Natural killer cell treated with Interleukin-12 subunit alpha and Interleukin-12 subunit beta and Interleukin-15 and Interleukin-18, amount 100 ng/mL, for 72 hours (primary cell): ENCODE measurements at regions not wholly inside any gene's neighbourhood (a gene's known extent, or its start where the extent isn't known, plus 50 kb on each side); places are given as distances from the start of the nearest gene placed in this dataset.

Source experiments
- ATAC-seq, 2 donors: fragments of 150-1000 bp; cut with Tn5 transposase in 1 of 2; sonication (Bioruptor Pico), chemical (Tn5 transposase) in 1 of 2; 2 replicates each; pipeline ENCODE4 v1.10.0; 2021
- DNase-seq: peaks from one replicate; pipeline ENCODE4 v3.0.0; 2022; ENCODE audit warnings: low spot score
- H3K27ac Mint-ChIP-seq, 2 donors: 1 replicate in 1 of 2; 2 replicates in 1 of 2; pipeline ENCODE4 v1.8.0; 2022; ENCODE audit warnings: mixed read lengths in 2 of 2, mild to moderate bottlenecking in 1 of 2, moderate library complexity in 1 of 2
- H3K27me3 Mint-ChIP-seq, 2 donors: 1 replicate in 1 of 2; 2 replicates in 1 of 2; pipeline ENCODE4 v1.8.0; 2022; ENCODE audit warnings: mixed read lengths in 2 of 2
- H3K36me3 Mint-ChIP-seq: one replicate; pipeline ENCODE4 v1.8.0; 2022; ENCODE audit warnings: mixed read lengths
- H3K4me1 Mint-ChIP-seq, 2 donors: 1 replicate in 1 of 2; 2 replicates in 1 of 2; pipeline ENCODE4 v1.8.0; 2022; ENCODE audit warnings: low read depth in 2 of 2, mixed read lengths in 2 of 2, mild to moderate bottlenecking in 1 of 2
- H3K4me3 Mint-ChIP-seq: one replicate; pipeline ENCODE4 v1.8.0; 2022; ENCODE audit warnings: mixed read lengths
- H3K9me3 Mint-ChIP-seq: 2 replicates; pipeline ENCODE4 v1.8.0; 2022; ENCODE audit warnings: mixed read lengths

DNA sequence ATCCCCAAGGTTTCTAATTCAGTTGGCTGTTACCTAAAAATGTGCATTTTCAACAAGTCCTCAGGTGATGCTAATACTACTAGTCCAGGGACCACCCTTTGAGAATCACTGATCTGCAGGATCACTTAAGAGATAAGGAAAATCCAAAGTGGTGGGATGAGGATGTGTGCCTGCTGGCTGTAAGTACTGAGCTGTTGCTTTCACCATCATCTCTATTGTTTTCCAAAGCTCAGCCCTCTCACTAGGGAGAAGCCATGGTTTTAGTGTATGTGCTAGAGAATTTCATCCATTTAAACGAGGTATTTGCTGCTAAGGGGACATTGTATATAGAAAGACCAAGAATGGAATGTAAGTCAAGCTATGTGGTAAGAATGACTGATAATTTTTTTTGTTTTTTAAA lies 202.3 kb downstream of the KIF21A start:
- Mint-ChIP-seq H3K27me3 (peaks cover 0 to 8% of the 10 kb centered on the region in 2 donors), H3K27ac (no peak overlapping the region), H3K36me3 (no peaks in the 10 kb centered on the region), H3K9me3 (no peaks in the 10 kb centered on the region), H3K4me3 (no peak overlapping the region), H3K4me1 (no peaks in the 10 kb centered on the region)
- DNase-seq = no peak
- ATAC-seq = no peak

DNA sequence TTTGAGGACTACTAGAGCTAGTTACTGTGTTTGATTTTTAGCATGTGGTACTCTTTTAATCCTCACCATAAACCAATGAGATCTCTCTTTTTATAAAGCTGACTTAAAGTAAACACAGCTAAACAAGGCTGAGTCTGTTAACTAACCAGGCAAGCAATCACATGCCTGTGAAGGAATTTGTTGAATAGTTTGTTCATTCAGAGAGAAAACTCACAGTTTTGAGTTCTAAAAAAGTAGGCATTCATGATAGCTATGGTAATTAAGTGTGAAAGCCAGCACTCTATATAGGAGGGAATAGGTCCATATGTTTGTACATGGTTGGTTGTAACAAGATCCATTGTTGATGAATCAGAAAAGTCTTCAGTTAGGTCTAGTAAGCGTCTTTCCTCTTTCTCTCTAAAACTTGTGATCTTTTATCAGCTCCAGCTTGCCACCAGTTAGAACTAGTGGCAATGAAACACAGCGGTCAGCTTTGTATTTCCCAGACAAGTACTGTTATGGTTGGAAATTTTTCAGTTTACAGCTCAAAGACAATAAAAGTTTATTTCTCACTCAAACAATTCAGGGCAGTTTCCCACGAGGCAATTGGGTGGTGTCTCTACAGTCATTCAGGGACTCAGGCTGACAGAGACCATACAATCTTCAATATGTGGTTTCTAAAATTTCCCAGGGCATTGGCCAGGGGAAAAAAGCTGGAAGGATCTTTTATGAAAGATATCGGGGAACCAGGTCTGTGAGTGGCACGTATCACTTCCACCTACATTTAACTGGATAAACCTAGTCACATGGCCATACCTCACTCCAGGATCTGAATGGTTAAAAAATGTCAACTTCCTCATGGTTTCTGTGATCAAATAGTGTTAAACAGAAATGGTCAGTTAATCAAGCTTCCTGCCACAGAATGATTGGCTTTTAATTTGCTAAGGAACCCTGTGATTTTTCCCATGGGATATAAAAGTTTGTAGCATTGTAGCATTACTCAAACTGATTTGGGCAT lies 203.1 kb downstream of the KIF21A start:
- H3K4me3 Mint-ChIP-seq = no peak overlapping the region
- DNase-seq (no peak), ATAC-seq (no peak)
- no peaks in the 10 kb centered on the region for H3K9me3 Mint-ChIP-seq
- no peak overlapping the region for H3K27ac Mint-ChIP-seq
- no peaks in the 10 kb centered on the region for H3K36me3 Mint-ChIP-seq
- no peaks in the 10 kb centered on the region for H3K4me1 Mint-ChIP-seq
- peaks cover 0 to 7% of the 10 kb centered on the region in 2 donors for H3K27me3 Mint-ChIP-seq

DNA sequence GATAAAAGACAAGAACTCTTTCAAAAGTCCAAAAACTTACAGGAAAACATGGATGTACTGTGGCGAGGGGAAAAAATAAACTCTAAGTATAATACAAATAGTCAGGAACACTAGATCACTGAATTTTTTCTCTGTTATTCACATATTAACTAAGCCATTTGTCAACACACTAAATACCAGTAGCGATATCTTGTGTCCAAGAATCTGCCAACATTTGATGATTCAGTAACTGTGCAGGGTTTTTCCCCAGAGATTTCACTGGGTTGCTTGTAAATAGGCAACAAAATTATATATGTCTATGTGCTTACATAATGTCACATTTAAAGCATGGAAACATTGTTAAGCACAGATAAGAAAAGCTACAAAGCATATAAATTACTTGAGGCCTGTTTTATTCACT lies 205.9 kb downstream of the KIF21A start:
- Mint-ChIP-seq H3K27me3 (no peaks in the 10 kb centered on the region), H3K4me3 (no peak overlapping the region), H3K4me1 (no peaks in the 10 kb centered on the region), H3K36me3 (no peaks in the 10 kb centered on the region), H3K27ac (no peak overlapping the region), H3K9me3 (no peaks in the 10 kb centered on the region)
- no peak for DNase-seq
- no peak for ATAC-seq

DNA sequence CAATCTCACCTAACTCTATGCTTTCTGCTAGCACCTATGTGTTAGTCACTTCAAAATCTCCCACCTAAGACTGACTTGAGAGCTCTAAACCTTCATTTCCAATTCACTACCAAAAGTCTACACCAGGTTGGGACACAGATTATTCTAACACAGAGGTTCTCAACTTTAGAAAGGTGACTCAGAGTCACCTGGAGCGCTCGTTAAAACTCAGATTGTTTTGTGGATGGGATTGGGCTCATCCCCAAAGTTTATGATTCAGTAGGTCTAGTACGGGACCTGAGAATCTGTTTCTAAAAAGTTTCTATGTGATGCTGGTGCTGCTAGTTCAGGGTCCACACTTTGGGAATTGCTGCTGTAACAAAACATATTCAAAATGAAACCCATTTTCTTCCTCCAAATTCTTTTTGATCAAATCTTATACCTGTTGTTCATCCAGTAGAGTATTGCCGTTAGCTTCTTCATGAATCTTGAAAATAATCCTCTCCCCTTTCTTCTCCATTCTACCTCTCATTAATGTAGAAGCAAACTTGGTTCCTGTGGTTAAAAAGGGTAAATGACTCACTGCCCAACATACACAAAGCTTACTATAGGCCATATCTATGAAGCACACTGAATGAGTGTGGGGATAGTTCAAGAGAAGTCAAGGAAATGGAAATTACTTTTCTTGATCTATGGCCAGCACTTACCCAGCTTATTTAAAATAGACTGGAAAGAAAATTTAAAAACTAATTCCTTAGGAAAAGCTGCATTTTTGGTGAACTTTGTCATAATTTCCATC lies 206.7 kb downstream of the KIF21A start:
- Mint-ChIP-seq H3K4me1 (no peaks in the 10 kb centered on the region), H3K36me3 (no peaks in the 10 kb centered on the region), H3K27me3 (no peaks in the 10 kb centered on the region), H3K4me3 (no peak overlapping the region), H3K9me3 (no peaks in the 10 kb centered on the region), H3K27ac (no peak overlapping the region)
- ATAC-seq (no peak), DNase-seq (no peak)

DNA sequence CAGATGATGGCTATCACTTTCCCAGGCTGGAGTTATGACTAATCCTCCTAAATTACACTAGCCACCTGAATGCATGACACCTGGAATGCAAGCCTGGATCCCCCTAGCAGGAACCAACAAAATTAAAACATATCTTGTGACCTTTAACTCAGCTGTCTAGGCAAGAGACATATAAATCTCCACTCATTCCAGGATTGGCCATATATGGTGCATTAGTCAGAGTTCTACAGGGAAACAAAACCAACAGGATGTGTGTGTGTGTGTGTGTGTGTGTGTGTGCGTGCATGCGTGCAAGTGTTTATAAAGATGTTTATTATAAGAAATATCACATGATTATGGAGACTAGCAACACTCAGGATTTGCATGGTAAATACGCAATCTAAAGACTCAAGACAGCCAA lies 212.8 kb downstream of the KIF21A start:
- Mint-ChIP-seq H3K4me3 (no peak overlapping the region), H3K4me1 (no peaks in the 10 kb centered on the region), H3K9me3 (peaks cover 9% of the 10 kb centered on the region), H3K27ac (no peak overlapping the region), H3K27me3 (no peaks in the 10 kb centered on the region), H3K36me3 (no peaks in the 10 kb centered on the region)
- DNase-seq (no peak), ATAC-seq (no peak)

DNA sequence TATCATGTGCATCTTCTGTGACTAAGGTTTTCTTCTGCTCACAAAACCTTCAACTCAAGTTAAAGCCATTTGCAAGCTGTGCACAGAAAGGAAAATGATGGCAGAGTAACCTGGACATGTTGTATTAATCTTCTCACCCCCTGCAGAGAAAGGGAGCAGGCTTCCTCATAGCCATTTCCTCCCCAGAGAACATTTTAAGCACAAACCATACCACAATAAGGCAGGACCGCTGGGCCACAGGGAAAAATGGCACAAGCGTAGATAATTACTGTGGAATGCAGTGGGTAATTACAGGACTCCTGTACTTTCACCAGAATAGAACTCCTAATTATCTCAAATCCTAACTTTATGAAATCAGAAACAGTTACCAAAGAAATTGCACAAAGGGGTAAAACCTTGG lies 215.7 kb downstream of the KIF21A start:
- no peaks in the 10 kb centered on the region for H3K27me3 Mint-ChIP-seq
- H3K4me1 Mint-ChIP-seq = no peaks in the 10 kb centered on the region
- DNase-seq (no peak), ATAC-seq (no peak)
- H3K36me3 Mint-ChIP-seq = no peaks in the 10 kb centered on the region
- peaks cover 13% of the 10 kb centered on the region for H3K9me3 Mint-ChIP-seq
- no peak overlapping the region for H3K27ac Mint-ChIP-seq
- H3K4me3 Mint-ChIP-seq = no peak overlapping the region

DNA sequence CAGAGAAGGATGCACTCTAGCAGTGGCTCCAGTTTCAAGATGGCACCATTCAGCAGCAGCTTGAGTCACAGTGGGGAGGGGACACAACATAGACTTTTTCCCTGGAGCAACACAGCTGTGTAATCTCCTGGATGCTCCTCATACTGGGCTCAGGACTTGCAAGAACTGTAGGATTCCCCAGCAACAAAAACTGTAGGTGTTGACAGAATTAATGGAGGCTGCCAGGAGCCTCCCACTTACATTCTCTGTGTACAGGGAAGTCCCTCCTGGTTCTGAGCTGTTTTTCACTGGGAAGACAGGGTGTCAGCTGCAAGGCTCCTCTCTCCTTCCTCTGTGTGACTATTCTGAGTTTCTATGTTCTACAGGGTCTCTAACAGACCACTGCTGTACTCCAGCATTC lies 217.9 kb downstream of the KIF21A start:
- Mint-ChIP-seq H3K4me1 (no peaks in the 10 kb centered on the region), H3K9me3 (peaks cover 7% of the 10 kb centered on the region), H3K36me3 (no peaks in the 10 kb centered on the region), H3K4me3 (no peak overlapping the region), H3K27ac (no peak overlapping the region), H3K27me3 (no peaks in the 10 kb centered on the region)
- DNase-seq (no peak), ATAC-seq (no peak)

DNA sequence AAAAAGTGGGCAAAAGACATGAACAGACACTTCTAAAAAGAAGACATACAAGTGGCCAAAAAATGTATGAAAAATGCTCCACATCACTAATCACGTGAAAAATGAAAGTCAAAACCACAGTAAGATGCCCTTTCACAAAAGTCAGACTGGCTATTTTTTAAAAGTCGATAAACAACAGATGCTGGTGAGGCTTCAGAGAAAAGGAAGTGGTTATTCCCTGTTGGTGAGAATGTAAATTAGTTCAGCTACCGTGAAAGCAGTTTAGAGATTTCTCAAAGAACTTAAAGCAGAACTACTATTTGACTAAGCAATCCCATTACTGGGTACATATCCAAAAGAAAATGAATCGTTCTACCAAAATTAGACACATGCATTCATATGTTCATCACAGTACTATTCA lies 237.0 kb downstream of the KIF21A start:
- Mint-ChIP-seq H3K27me3 (no peaks in the 10 kb centered on the region), H3K36me3 (no peaks in the 10 kb centered on the region), H3K4me1 (no peaks in the 10 kb centered on the region), H3K4me3 (no peak overlapping the region), H3K9me3 (peaks cover 18% of the 10 kb centered on the region), H3K27ac (no peak overlapping the region)
- DNase-seq (no peak), ATAC-seq (no peak)

DNA sequence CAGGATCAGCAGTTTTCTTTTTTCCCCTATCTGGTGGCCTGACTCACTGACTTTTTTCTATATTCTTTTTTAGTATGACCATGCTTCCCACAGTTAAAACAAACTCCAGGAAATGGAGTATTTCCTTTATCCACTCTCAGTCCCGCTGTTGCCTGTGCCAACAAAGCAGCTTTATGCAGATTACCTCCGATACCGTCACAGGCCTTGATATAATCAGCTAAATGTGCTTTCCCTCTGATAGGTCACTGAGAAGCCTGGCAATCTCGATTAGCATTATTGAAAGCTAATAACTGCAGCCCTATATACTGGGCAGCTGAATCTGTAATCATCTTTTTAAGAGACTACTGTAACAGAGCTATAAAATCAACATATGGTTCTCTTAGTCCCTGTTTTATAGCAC lies 243.6 kb downstream of the KIF21A start:
- ATAC-seq = no peak
- Mint-ChIP-seq H3K27ac (no peak overlapping the region), H3K9me3 (peaks cover 16% of the 10 kb centered on the region), H3K4me1 (no peaks in the 10 kb centered on the region), H3K4me3 (no peak overlapping the region), H3K36me3 (peaks cover 4% of the 10 kb centered on the region), H3K27me3 (no peaks in the 10 kb centered on the region)
- DNase-seq = no peak

DNA sequence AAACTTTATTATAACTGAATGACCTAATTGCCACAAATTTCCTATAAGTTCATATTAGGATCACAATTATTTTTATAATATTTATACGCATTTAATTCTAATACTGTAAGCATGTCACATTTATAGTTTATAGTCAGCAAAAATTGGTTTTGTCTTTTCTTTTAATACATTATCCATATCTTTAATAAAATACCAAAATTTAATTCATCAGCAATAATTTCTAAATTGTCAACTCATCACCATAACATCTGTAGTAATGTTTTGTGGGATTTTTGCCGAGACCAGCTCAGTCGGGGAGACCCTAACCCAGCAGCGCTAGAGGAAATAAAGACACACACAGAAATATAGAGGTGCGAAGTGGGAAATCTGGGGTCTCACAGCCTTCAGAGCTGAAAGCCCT lies 254.2 kb downstream of the KIF21A start:
- H3K27ac Mint-ChIP-seq = no peak overlapping the region

DNA sequence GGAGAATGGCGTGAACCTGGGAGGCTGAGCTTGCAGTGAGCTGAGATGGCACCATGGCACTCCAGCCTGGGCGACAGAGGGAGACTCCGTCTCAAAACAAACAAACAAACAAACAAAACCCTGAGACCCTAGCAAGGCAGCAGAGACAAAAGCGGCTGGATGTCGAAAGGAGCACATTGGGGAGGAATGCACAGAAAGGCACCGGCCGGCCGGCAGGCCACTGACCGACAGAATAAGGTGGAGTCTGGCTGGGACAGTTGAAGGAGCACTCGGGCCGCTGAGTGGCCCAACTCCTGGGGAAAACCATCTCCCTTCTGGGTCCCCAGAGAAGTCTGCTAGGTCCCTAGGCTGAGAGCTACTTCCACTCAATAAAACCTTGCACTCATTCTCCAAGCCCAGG lies 256.2 kb downstream of the KIF21A start:
- ATAC-seq (no peak), DNase-seq (no peak)
- no peak overlapping the region for H3K4me3 Mint-ChIP-seq
- no peaks in the 10 kb centered on the region for H3K27me3 Mint-ChIP-seq
- H3K9me3 Mint-ChIP-seq = peaks cover 9% of the 10 kb centered on the region
- H3K36me3 Mint-ChIP-seq = no peaks in the 10 kb centered on the region
- H3K27ac Mint-ChIP-seq = no peak overlapping the region
- no peaks in the 10 kb centered on the region for H3K4me1 Mint-ChIP-seq

More for the DNA sequence above, 254.2 kb downstream of the KIF21A start:
- H3K4me3 Mint-ChIP-seq = no peak overlapping the region
- peaks cover 9% of the 10 kb centered on the region for H3K9me3 Mint-ChIP-seq
- H3K27me3 Mint-ChIP-seq = no peaks in the 10 kb centered on the region
- no peaks in the 10 kb centered on the region for H3K36me3 Mint-ChIP-seq
- H3K4me1 Mint-ChIP-seq = no peaks in the 10 kb centered on the region
- ATAC-seq = no peak
- DNase-seq = no peak

DNA sequence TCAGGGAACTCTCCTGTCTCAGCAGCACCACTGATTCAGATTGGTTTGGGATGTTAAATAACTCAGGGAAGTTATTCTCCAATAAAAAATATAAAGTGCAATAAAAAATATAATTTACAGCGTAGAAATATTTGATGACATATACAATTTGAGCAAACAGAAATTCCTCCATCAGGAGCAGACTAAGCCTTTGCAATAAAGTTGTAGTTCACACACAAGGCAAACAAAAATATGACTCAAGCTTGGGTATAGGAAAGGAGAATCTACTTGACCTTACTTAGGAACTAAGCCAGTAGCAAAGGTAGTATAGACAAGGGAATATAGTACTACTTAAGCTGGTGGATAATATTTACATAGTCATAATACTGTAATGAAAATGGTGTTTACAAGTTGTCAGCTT lies 264.1 kb downstream of the KIF21A start:
- Mint-ChIP-seq H3K4me1 (no peaks in the 10 kb centered on the region), H3K36me3 (no peaks in the 10 kb centered on the region), H3K27ac (no peak overlapping the region), H3K9me3 (peaks cover 6% of the 10 kb centered on the region), H3K4me3 (no peak overlapping the region), H3K27me3 (no peaks in the 10 kb centered on the region)
- DNase-seq (no peak), ATAC-seq (no peak)

DNA sequence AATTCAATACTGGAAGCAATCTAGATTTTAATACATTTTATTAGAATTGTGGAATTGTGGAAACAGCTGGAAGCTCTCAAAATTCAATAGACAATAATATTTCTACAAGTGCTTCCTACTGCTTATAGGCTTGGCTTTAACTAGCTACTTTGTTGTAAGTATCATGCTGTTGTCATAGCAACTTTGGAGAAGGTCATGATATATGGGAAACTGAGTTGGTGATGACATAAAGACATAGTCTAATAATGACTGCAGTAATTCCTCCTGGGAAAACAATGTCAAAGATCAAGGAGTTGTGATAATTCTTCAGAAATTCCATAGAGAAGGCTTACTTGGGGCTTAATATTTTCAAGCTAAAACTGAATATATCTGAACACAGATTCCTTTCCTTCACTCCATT lies 266.6 kb downstream of the KIF21A start:
- H3K4me3 Mint-ChIP-seq = no peak overlapping the region
- no peaks in the 10 kb centered on the region for H3K27me3 Mint-ChIP-seq
- no peaks in the 10 kb centered on the region for H3K4me1 Mint-ChIP-seq
- ATAC-seq = no peak
- H3K9me3 Mint-ChIP-seq = peaks cover 6% of the 10 kb centered on the region
- DNase-seq = no peak
- no peaks in the 10 kb centered on the region for H3K36me3 Mint-ChIP-seq
- H3K27ac Mint-ChIP-seq = no peak overlapping the region

DNA sequence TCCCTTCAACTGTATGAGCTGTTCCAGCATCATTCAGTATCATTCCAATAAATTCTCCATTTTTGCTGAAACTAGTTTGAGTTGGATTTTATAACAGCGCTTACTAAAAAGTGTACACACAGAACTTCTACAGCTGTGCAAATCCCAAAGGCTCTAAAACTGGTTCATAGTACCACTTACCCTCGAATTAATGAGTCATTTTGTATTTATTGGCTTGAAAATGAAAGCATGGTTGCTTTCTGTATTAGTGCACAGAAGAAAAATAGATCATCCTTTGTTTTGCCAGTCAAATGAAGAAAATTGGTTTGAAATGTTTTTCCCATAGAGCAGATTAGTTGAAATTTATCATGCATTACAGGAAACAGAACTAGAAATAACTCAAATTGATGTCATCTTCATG lies 268.3 kb upstream of the CPNE8 start:
- H3K4me1 Mint-ChIP-seq = no peaks in the 10 kb centered on the region
- H3K36me3 Mint-ChIP-seq = no peaks in the 10 kb centered on the region
- DNase-seq (no peak), ATAC-seq (peak in 1 of 2 donors; percentile 59)
- no peak overlapping the region for H3K27ac Mint-ChIP-seq
- no peak overlapping the region for H3K4me3 Mint-ChIP-seq
- H3K27me3 Mint-ChIP-seq = no peaks in the 10 kb centered on the region
- peaks cover 3% of the 10 kb centered on the region for H3K9me3 Mint-ChIP-seq
